KMS-11 (cell line): ENCODE measurements at regions not wholly inside any gene's neighbourhood (a gene's known extent, or its start where the extent isn't known, plus 50 kb on each side); places are given as distances from the start of the nearest gene placed in this dataset.

Experiments
- H2AFZ ChIP-seq: fragments of 200-600 bp; sonication (generic); 2 replicates; pipeline ENCODE4 v1.6.1; 2016; ENCODE audit warnings: antibody characterized with exemption, mixed run types, low read depth
- H3K27ac ChIP-seq: fragments of 200-600 bp; sonication (generic); 2 replicates; pipeline ENCODE4 v1.6.1; 2016; ENCODE audit warnings: mild to moderate bottlenecking, mixed run types
- H3K27me3 ChIP-seq: fragments of 200-600 bp; sonication (generic); 2 replicates; pipeline ENCODE4 v1.6.1; 2017; ENCODE audit warnings: mild to moderate bottlenecking, low read depth, mixed run types, moderate library complexity; ENCODE audit not compliant: insufficient read depth
- H3K36me3 ChIP-seq: fragments of 200-600 bp; sonication (generic); 2 replicates; pipeline ENCODE4 v1.6.1; 2017; ENCODE audit warnings: mild to moderate bottlenecking, mixed run types; ENCODE audit not compliant: insufficient read depth
- H3K4me1 ChIP-seq: fragments of 200-600 bp; sonication (generic); 2 replicates; pipeline ENCODE4 v1.6.1; 2016; ENCODE audit warnings: mild to moderate bottlenecking, low read depth, mixed run types; ENCODE audit not compliant: poor library complexity, severe bottlenecking
- H3K4me2 ChIP-seq: fragments of 200-600 bp; sonication (generic); 2 replicates; pipeline ENCODE4 v1.7.0; 2016; ENCODE audit warnings: mild to moderate bottlenecking, mixed run types
- H3K4me3 ChIP-seq: fragments of 200-600 bp; sonication (generic); IDR thresholded peaks from 2 replicates; pipeline ENCODE4 v1.6.1; 2017; ENCODE audit warnings: low read depth, low read length, mixed read lengths; ENCODE audit not compliant: insufficient read depth
- H3K79me2 ChIP-seq: fragments of 200-600 bp; sonication (generic); 2 replicates; pipeline ENCODE4 v1.6.1; 2016; ENCODE audit warnings: low read depth, mixed run types; ENCODE audit not compliant: insufficient read depth
- H3K9ac ChIP-seq: fragments of 200-600 bp; sonication (generic); 2 replicates; pipeline ENCODE4 v1.6.1; 2016; ENCODE audit warnings: mild to moderate bottlenecking, mixed run types
- H4K20me1 ChIP-seq: fragments of 200-600 bp; sonication (generic); 2 replicates; pipeline ENCODE4 v1.6.1; 2016; ENCODE audit warnings: mild to moderate bottlenecking, mixed run types; ENCODE audit not compliant: insufficient read depth
- TF ChIP-seq, protein P1 (sequence below): fragments of 200-600 bp; sonication (generic); conservative IDR thresholded peaks from 2 replicates; pipeline ENCODE4 v1.6.1; 2017; ENCODE audit warnings: low read depth, mild to moderate bottlenecking, antibody characterized with exemption, low read length, moderate library complexity, mixed read lengths

DNA sequence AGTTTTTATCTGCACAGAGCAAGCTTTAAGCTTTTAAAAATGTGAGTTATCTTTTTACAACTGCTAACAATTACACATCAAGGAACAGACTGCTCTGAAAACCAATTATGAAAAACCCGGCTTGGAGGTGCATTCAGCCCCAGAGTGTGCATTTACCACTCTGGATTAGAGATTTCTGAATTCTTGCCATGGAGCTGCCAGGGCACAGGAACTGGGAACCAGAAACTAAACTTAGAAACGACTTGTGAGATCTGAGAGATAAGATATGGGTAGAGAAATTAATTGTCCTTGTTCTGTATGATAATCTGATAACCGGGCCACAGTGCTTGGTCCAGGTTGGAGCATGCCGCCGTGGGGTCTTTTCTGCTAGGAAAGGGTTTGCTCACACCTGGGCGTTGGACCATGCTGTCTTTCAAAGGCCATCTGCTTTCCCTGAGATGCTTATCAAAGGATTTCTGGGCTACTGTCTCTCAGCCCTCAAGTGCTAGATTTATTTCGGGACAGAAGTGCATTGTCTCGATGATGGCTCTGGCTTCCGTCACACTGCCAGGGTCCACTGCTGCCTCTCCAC, 210.0 kb downstream of the MAF start:
- Histone ChIP-seq H3K4me2 (no peak overlapping the region), H3K36me3 (no peaks in the 10 kb centered on the region), H3K27me3 (no peaks in the 10 kb centered on the region), H3K4me1 (no peaks in the 10 kb centered on the region), H2AFZ (no peak overlapping the region), H3K79me2 (no peaks in the 10 kb centered on the region), H3K27ac (no peak overlapping the region), H4K20me1 (no peaks in the 10 kb centered on the region), H3K4me3 (no peak overlapping the region), H3K9ac (no peak overlapping the region)
- TF ChIP-seq, protein P1, sequence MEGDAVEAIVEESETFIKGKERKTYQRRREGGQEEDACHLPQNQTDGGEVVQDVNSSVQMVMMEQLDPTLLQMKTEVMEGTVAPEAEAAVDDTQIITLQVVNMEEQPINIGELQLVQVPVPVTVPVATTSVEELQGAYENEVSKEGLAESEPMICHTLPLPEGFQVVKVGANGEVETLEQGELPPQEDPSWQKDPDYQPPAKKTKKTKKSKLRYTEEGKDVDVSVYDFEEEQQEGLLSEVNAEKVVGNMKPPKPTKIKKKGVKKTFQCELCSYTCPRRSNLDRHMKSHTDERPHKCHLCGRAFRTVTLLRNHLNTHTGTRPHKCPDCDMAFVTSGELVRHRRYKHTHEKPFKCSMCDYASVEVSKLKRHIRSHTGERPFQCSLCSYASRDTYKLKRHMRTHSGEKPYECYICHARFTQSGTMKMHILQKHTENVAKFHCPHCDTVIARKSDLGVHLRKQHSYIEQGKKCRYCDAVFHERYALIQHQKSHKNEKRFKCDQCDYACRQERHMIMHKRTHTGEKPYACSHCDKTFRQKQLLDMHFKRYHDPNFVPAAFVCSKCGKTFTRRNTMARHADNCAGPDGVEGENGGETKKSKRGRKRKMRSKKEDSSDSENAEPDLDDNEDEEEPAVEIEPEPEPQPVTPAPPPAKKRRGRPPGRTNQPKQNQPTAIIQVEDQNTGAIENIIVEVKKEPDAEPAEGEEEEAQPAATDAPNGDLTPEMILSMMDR, result no peak

- TF ChIP-seq, protein P1, result no peak
Observed at GRCh38 chr16:79388396-79388795, 212.1 kb downstream of the MAF start.

DNA sequence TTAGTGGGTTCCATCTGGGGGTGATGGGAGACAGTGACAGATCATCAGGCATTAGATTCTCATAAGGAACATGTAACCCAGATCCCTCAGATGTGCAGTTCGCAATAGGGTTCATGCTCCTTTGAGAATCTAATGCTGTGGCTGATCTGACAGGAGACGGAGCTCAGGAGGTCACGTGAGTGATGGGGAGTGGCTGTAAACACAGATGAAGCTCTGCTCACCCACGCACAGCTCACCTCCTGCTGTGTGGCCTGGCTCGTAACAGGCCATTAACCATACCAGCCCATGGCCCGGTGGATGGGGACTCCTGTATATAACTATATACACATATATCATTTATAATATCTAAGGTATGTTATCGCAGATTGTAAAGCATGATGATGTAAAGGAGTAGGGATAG, 214.2 kb downstream of the MAF start:
- Histone ChIP-seq H3K4me3 (no peak overlapping the region), H2AFZ (no peak overlapping the region), H4K20me1 (no peaks in the 10 kb centered on the region), H3K36me3 (no peaks in the 10 kb centered on the region), H3K4me2 (no peak overlapping the region), H3K4me1 (no peaks in the 10 kb centered on the region), H3K27ac (no peak overlapping the region), H3K9ac (no peak overlapping the region), H3K79me2 (no peaks in the 10 kb centered on the region), H3K27me3 (no peaks in the 10 kb centered on the region)
- TF ChIP-seq, protein P1, result no peak

More at GRCh38 chr16:79388396-79388795, 212.1 kb downstream of the MAF start:
- no peaks in the 10 kb centered on the region for H4K20me1 ChIP-seq
- H3K4me3 ChIP-seq, result no peak overlapping the region
- no peaks in the 10 kb centered on the region for H3K4me1 ChIP-seq
- no peaks in the 10 kb centered on the region for H3K27me3 ChIP-seq
- H3K79me2 ChIP-seq, result no peaks in the 10 kb centered on the region
- no peak overlapping the region for H3K27ac ChIP-seq
- no peak overlapping the region for H2AFZ ChIP-seq
- H3K36me3 ChIP-seq, result no peaks in the 10 kb centered on the region
- H3K4me2 ChIP-seq, result no peak overlapping the region
- H3K9ac ChIP-seq, result no peak overlapping the region

DNA sequence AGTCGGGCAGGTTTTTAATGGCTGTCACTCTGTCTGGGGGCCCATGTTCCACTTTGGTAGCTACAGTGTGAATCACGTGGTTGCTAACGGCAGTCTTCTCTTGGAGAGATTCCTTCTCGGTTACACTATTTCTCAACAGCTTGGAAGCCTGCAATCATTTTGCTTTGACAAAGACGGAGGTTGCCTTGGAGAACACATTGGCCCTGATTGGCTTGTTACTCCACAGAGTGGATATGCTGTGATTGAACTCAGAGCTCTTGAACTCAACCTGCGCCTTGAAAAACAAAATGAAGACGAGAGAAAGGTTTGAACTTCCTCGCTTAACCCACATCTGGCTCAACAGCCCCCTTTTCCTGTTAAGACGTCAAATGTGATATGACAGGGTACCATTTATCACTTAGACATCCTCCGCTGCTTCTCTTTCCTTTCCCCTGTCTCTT, 218.9 kb downstream of the MAF start:
- H2AFZ ChIP-seq, result no peak overlapping the region
- H3K4me1 ChIP-seq, result no peaks in the 10 kb centered on the region
- no peaks in the 10 kb centered on the region for H3K27me3 ChIP-seq
- H3K9ac ChIP-seq, result no peak overlapping the region
- H4K20me1 ChIP-seq, result no peaks in the 10 kb centered on the region
- H3K79me2 ChIP-seq, result no peaks in the 10 kb centered on the region
- H3K4me3 ChIP-seq, result no peak overlapping the region
- H3K4me2 ChIP-seq, result no peak overlapping the region
- TF ChIP-seq, protein P1, result no peak
- H3K36me3 ChIP-seq, result no peaks in the 10 kb centered on the region
- H3K27ac ChIP-seq, result no peak overlapping the region
